HG03196 (cell line): ENCODE measurements at regions not wholly inside any gene's neighbourhood (a gene's known extent, or its start where the extent isn't known, plus 50 kb on each side); places are given as distances from the start of the nearest gene placed in this dataset.

Experiments
- ATAC-seq: cut with Tn5 transposase; IDR thresholded peaks from one replicate; pipeline ENCODE4 v1.9.1; 2021; ENCODE audit not compliant: unreplicated experiment

- no peak for ATAC-seq
Measured at GRCh38 chr3:152192050-152192449, 76.7 kb upstream of the MBNL1 start.

GRCh38 chr3:152192936-152193672, 75.6 kb upstream of the MBNL1 start:
- no peak for ATAC-seq

- peak; percentile 51 for ATAC-seq
Measured at GRCh38 chr3:152193673-152194267, 75.0 kb upstream of the MBNL1 start.

GRCh38 chr3:152195206-152195605, 73.5 kb upstream of the MBNL1 start:
- no peak for ATAC-seq

- peak; percentile 33 for ATAC-seq
Measured at GRCh38 chr3:152196782-152197181, 71.9 kb upstream of the MBNL1 start.

- ATAC-seq = peak; percentile 21
Measured at GRCh38 chr3:152197451-152197850, 71.3 kb upstream of the MBNL1 start.

GRCh38 chr3:152197937-152198336, 70.8 kb upstream of the MBNL1 start:
- peak; percentile 35 for ATAC-seq

GRCh38 chr3:152198665-152199064, 70.1 kb upstream of the MBNL1 start:
- no peak for ATAC-seq

GRCh38 chr3:152199102-152199840, 69.5 kb upstream of the MBNL1 start:
- ATAC-seq = peak; percentile 26

- ATAC-seq = no peak
Measured at GRCh38 chr3:152200476-152201420, 68.0 kb upstream of the MBNL1 start.

- ATAC-seq = no peak
Measured at GRCh38 chr3:152202976-152203626, 65.6 kb upstream of the MBNL1 start.

- ATAC-seq = no peak
Measured at GRCh38 chr3:152203652-152204051, 65.1 kb upstream of the MBNL1 start.

GRCh38 chr3:152204218-152204617, 64.5 kb upstream of the MBNL1 start:
- ATAC-seq = no peak

GRCh38 chr3:152205097-152205593, 63.6 kb upstream of the MBNL1 start:
- peak; percentile 33 for ATAC-seq

GRCh38 chr3:152206243-152206760, 62.4 kb upstream of the MBNL1 start:
- no peak for ATAC-seq

GRCh38 chr3:152208439-152208838, 60.3 kb upstream of the MBNL1 start:
- ATAC-seq = no peak

GRCh38 chr3:152209060-152209459, 59.7 kb upstream of the MBNL1 start:
- ATAC-seq = no peak

- ATAC-seq = no peak
Measured at GRCh38 chr3:152209776-152210175, 59.0 kb upstream of the MBNL1 start.

- no peak for ATAC-seq
Measured at GRCh38 chr3:152210697-152211096, 58.0 kb upstream of the MBNL1 start.

GRCh38 chr3:152211655-152212054, 57.1 kb upstream of the MBNL1 start:
- ATAC-seq = no peak
